Kidney (tissue), 13 donors: ENCODE measurements at regions not wholly inside any gene's neighbourhood (a gene's known extent, or its start where the extent isn't known, plus 50 kb on each side); places are given as distances from the start of the nearest gene placed in this dataset.

ENCODE experiments used
- DNase-seq, 5 donors: peaks; one replicate each; pipeline ENCODE4 v3.0.0-alpha.2; 2013 to 2020
- FAIRE-seq: peaks from 2 replicates; lab custom pipeline; 2012; peaks lifted over from hg19 to GRCh38; lab: Jason Lieb, UNC
- H3K27ac ChIP-seq, 2 donors: one replicate each; pipeline ENCODE4 v1.7.0; 2013; ENCODE audit warnings: low read depth in 2 of 2, low read length in 2 of 2, inconsistent platforms in 1 of 2
- H3K27me3 ChIP-seq: one replicate; pipeline ENCODE4 v1.7.1; 2013; ENCODE audit warnings: low read length, inconsistent platforms; ENCODE audit not compliant: control insufficient read depth, insufficient read depth
- H3K36me3 ChIP-seq, 3 donors: one replicate each; pipeline versions ENCODE4 v1.7.0 to v1.7.1; 2013; ENCODE audit warnings: low read length in 3 of 3, control low read depth in 1 of 3, inconsistent platforms in 1 of 3; ENCODE audit not compliant: insufficient read depth in 3 of 3, control insufficient read depth in 2 of 3
- H3K4me1 ChIP-seq, 3 donors: one replicate each; pipeline versions ENCODE4 v1.7.0 to v1.7.1; 2013; ENCODE audit warnings: low read length in 3 of 3, inconsistent platforms in 1 of 3, low read depth in 1 of 3; ENCODE audit not compliant: control insufficient read depth in 2 of 3, insufficient read depth in 2 of 3
- H3K4me3 ChIP-seq, 3 donors: one replicate each; pipeline versions ENCODE4 v1.7.0 to v1.8.1; 2013; ENCODE audit warnings: low read length in 3 of 3, control low read depth in 1 of 3, inconsistent platforms in 1 of 3
- H3K9ac ChIP-seq, 3 donors: one replicate each; pipeline versions ENCODE4 v1.7.0 to v1.7.1; 2013; ENCODE audit warnings: low read length in 3 of 3, control low read depth in 1 of 3, inconsistent platforms in 1 of 3
- H3K9me3 ChIP-seq, 3 donors: one replicate each; pipeline versions ENCODE4 v1.7.0 to v1.7.1; 2013; ENCODE audit warnings: low read length in 3 of 3, control low read depth in 1 of 3, inconsistent platforms in 1 of 3; ENCODE audit not compliant: control insufficient read depth in 2 of 3, insufficient read depth in 1 of 3
- CTCF ChIP-seq: IDR thresholded peaks from 3 replicates; pipeline ENCODE4 v1.5.1; 2012; ENCODE audit warnings: mild to moderate bottlenecking, moderate library complexity, borderline replicate concordance; ENCODE audit not compliant: insufficient read depth; ENCODE audit errors: extremely low read depth
- intact Hi-C: fragments of 100-400 bp; cut with DNase I; formaldehyde crosslinking; loops from one replicate; pipeline ENCODE4 v1.11.1; 2022
- donor health status: control.
- donor health status: control.
- donor health status: control.
- donor health status: control.
- donor health status: control.
- donor health status: DM: yes; HTN: yes; CAD: no.
- donor health status: Normal renal cell carcinoma (clear cell type).

GRCh38 chr10:6667679-6668270, 87.7 kb upstream of the PRKCQ start:
- Histone ChIP-seq H3K9me3 (no peaks in the 10 kb centered on the region), H3K4me3 (no peak overlapping the region), H3K4me1 (no peaks in the 10 kb centered on the region), H3K27ac (no peak overlapping the region), H3K9ac (no peak overlapping the region), H3K27me3 (no peaks in the 10 kb centered on the region), H3K36me3 (no peaks in the 10 kb centered on the region)
- peak in 4 of 5 donors; percentile 44 to 82 (median 65) for DNase-seq
- FAIRE-seq, result no peak
- intact Hi-C loops, result no loop called here
- TF ChIP-seq CTCF, result peak; percentile 49

- Histone ChIP-seq H3K4me1 (no peaks in the 10 kb centered on the region), H3K9ac (no peak overlapping the region), H3K27ac (no peak overlapping the region), H3K9me3 (no peaks in the 10 kb centered on the region), H3K4me3 (no peak overlapping the region), H3K36me3 (no peaks in the 10 kb centered on the region), H3K27me3 (no peaks in the 10 kb centered on the region)
- intact Hi-C loops, result no loop called here
- DNase-seq (no peak), FAIRE-seq (peak; percentile 88)
- TF ChIP-seq CTCF, result no peak
Observed at GRCh38 chr10:6667150-6667549, 87.1 kb upstream of the PRKCQ start.

GRCh38 chr10:6665847-6666246, 85.8 kb upstream of the PRKCQ start:
- TF ChIP-seq CTCF, result no peak
- intact Hi-C loops, result no loop called here
- Histone ChIP-seq H3K4me1 (no peaks in the 10 kb centered on the region), H3K27me3 (no peaks in the 10 kb centered on the region), H3K4me3 (no peak overlapping the region), H3K27ac (no peak overlapping the region), H3K36me3 (no peaks in the 10 kb centered on the region), H3K9me3 (no peaks in the 10 kb centered on the region), H3K9ac (no peak overlapping the region)
- FAIRE-seq, result no peak
- DNase-seq, result no peak

GRCh38 chr10:6660460-6660859, 80.4 kb upstream of the PRKCQ start:
- Histone ChIP-seq H3K36me3 (no peaks in the 10 kb centered on the region), H3K27me3 (no peaks in the 10 kb centered on the region), H3K4me3 (no peak overlapping the region), H3K27ac (no peak overlapping the region), H3K9ac (no peak overlapping the region), H3K4me1 (no peaks in the 10 kb centered on the region), H3K9me3 (no peaks in the 10 kb centered on the region)
- no peak for FAIRE-seq
- no peak for DNase-seq
- intact Hi-C loops, result no loop called here
- TF ChIP-seq CTCF, result no peak
